ENCODE measurements at regions not wholly inside any gene's neighbourhood (a gene's known extent, or its start where the extent isn't known, plus 50 kb on each side); places are given as distances from the start of the nearest gene placed in this dataset.

DNA sequence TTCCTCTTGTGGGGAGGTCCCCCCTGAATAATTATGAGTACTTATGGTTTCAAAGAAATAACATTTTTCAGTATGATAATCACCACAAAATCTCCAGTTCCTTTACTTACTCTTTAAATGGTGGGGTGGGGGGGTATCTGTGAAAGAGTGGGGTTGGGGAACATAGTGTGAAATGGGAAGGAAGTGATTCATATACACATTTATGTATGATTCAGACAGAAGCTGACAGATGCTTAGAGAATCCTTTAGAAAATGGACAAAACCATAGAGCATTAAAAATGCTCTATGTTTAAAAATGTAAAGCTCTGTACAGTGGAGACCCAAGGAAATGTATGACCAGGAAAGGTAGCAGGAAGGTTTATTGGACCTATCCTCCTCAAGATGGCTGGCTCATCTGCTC is 267.5 kb upstream of the GRIA1 start:
- FAIRE-seq (no peak), ATAC-seq (no peak), DNase-seq (ENCODE audit: low spot score) (no peak)
- no peaks in the 10 kb centered on the region for H3K4me1 ChIP-seq (ENCODE audit: insufficient read depth, low read length)
- no peak overlapping the region for H3K9ac ChIP-seq (ENCODE audit: insufficient read depth, low read depth, low read length)
- H3K36me3 ChIP-seq (replicated peaks in 1 of 2; ENCODE audit: control insufficient read depth in 1 of 2, insufficient read depth in 2 of 2, low read length in 2 of 2): no peaks in the 10 kb centered on the region
- no peaks in the 10 kb centered on the region for H3K79me2 ChIP-seq (ENCODE audit: insufficient read depth, low read length)
- peaks cover 80% of the 10 kb centered on the region for H3K9me3 ChIP-seq (ENCODE audit: low read length)
- H4K20me1 ChIP-seq (ENCODE audit: insufficient read depth, low read length): no peaks in the 10 kb centered on the region
- no TSS peak for BruUV-seq (replicated peaks)
- no peak overlapping the region for H3K4me3 ChIP-seq (replicated peaks in 1 of 3; ENCODE audit: insufficient read depth in 1 of 3, low read depth in 2 of 3, low read length in 3 of 3)
- no peak overlapping the region for H3K4me2 ChIP-seq (ENCODE audit: low read depth, low read length)
- intact Hi-C loops (cut with micrococcal nuclease; ENCODE audit: unreplicated experiment) (no loop called here), in situ Hi-C loops (cut with HindIII; ENCODE audit: extremely low pct_ligation_motif_present, low pct_unique_long_range_greater_than_20kb) (no loop called here)
- H2AFZ ChIP-seq (ENCODE audit: low read length): no peak overlapping the region
- POLR2A ChIA-PET: no interaction called here
- H3K27ac ChIP-seq (ENCODE audit: extremely low read length, insufficient read depth, low read length): no peak overlapping the region
- CTCF ChIA-PET (ENCODE audit: low intra/inter-chr PET ratio, low total read pairs): no interaction called here
- no peaks in the 10 kb centered on the region for H3K27me3 ChIP-seq (ENCODE audit: control insufficient read depth in 1 of 2, insufficient read depth in 2 of 2, low read length in 2 of 2)
- TF ChIP-seq PRDM4 (CRISPR knock-in tag; IDR thresholded peaks at IDR 0.05; ENCODE audit: borderline replicate concordance) (no peak), ZNF143 (CRISPR knock-in tag; IDR thresholded peaks at IDR 0.05) (no peak), ZNF496 (CRISPR knock-in tag; IDR thresholded peaks at IDR 0.05; ENCODE audit: insufficient replicate concordance) (no peak), ELF1 (CRISPR knock-in tag; IDR thresholded peaks at IDR 0.05) (no peak), ZNF558 (CRISPR knock-in tag; IDR thresholded peaks at IDR 0.05; ENCODE audit: borderline replicate concordance) (no peak), THAP7 (CRISPR knock-in tag; IDR thresholded peaks at IDR 0.05) (no peak), PLRG1 (conservative IDR thresholded peaks at IDR 0.05) (no peak), RBM22 (optimal IDR thresholded peaks at IDR 0.05; ENCODE audit: low read length) (no peak)
- TF ChIP-seq, protein P1, sequence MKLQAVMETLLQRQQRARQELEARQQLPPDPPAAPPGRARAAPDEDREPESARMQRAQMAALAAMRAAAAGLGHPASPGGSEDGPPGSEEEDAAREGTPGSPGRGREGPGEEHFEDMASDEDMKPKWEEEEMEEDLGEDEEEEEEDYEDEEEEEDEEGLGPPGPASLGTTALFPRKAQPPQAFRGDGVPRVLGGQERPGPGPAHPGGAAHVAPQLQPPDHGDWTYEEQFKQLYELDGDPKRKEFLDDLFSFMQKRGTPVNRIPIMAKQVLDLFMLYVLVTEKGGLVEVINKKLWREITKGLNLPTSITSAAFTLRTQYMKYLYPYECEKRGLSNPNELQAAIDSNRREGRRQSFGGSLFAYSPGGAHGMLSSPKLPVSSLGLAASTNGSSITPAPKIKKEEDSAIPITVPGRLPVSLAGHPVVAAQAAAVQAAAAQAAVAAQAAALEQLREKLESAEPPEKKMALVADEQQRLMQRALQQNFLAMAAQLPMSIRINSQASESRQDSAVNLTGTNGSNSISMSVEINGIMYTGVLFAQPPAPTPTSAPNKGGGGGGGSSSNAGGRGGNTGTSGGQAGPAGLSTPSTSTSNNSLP (IDR thresholded peaks at IDR 0.05; ENCODE audit: low read depth, low read length): no peak
- TF ChIP-seq, protein P2, sequence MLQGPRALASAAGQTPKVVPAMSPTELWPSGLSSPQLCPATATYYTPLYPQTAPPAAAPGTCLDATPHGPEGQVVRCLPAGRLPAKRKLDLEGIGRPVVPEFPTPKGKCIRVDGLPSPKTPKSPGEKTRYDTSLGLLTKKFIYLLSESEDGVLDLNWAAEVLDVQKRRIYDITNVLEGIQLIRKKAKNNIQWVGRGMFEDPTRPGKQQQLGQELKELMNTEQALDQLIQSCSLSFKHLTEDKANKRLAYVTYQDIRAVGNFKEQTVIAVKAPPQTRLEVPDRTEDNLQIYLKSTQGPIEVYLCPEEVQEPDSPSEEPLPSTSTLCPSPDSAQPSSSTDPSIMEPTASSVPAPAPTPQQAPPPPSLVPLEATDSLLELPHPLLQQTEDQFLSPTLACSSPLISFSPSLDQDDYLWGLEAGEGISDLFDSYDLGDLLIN (CRISPR knock-in tag; IDR thresholded peaks at IDR 0.05; ENCODE audit: borderline replicate concordance): no peak
